ENCODE measurements at regions not wholly inside any gene's neighbourhood (a gene's known extent, or its start where the extent isn't known, plus 50 kb on each side); places are given as distances from the start of the nearest gene placed in this dataset.

GRCh38 chr18:37709740-37710139 lies 144.1 kb upstream of the CELF4 start:
- Mint-ChIP-seq H3K4me3 (no peak overlapping the region), H3K9me3 (peaks cover 0 to 5% of the 10 kb centered on the region in 2 donors), H3K27me3 (ENCODE audit: low read depth in 2 of 2) (no peaks in the 10 kb centered on the region), H3K4me1 (no peaks in the 10 kb centered on the region), H3K36me3 (no peaks in the 10 kb centered on the region), H3K27ac (no peak overlapping the region)
- H3K27me3 ChIP-seq (ENCODE audit: control insufficient read depth, insufficient read depth, low read length): no peaks in the 10 kb centered on the region
- no peak overlapping the region for H3K4me3 ChIP-seq (ENCODE audit: low read length)
- no peaks in the 10 kb centered on the region for H3K36me3 ChIP-seq (ENCODE audit: control insufficient read depth, insufficient read depth, low read length)
- intact Hi-C loops (cut with micrococcal nuclease): no loop called here
- ATAC-seq: no peak
- no peak for DNase-seq
- TF ChIP-seq, protein P1, sequence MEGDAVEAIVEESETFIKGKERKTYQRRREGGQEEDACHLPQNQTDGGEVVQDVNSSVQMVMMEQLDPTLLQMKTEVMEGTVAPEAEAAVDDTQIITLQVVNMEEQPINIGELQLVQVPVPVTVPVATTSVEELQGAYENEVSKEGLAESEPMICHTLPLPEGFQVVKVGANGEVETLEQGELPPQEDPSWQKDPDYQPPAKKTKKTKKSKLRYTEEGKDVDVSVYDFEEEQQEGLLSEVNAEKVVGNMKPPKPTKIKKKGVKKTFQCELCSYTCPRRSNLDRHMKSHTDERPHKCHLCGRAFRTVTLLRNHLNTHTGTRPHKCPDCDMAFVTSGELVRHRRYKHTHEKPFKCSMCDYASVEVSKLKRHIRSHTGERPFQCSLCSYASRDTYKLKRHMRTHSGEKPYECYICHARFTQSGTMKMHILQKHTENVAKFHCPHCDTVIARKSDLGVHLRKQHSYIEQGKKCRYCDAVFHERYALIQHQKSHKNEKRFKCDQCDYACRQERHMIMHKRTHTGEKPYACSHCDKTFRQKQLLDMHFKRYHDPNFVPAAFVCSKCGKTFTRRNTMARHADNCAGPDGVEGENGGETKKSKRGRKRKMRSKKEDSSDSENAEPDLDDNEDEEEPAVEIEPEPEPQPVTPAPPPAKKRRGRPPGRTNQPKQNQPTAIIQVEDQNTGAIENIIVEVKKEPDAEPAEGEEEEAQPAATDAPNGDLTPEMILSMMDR (IDR thresholded peaks at IDR 0.05): no peak
- no peaks in the 10 kb centered on the region for H3K9me3 ChIP-seq (ENCODE audit: control insufficient read depth, insufficient read depth, low read length)
- 86% methylated on average over 2 of the region's 2 CpGs for WGBS (ENCODE audit: insufficient coverage)
- no peaks in the 10 kb centered on the region for H3K4me1 ChIP-seq (ENCODE audit: control insufficient read depth, insufficient read depth, low read length)
- H3K27ac ChIP-seq (ENCODE audit: low read length): no peak overlapping the region

DNA sequence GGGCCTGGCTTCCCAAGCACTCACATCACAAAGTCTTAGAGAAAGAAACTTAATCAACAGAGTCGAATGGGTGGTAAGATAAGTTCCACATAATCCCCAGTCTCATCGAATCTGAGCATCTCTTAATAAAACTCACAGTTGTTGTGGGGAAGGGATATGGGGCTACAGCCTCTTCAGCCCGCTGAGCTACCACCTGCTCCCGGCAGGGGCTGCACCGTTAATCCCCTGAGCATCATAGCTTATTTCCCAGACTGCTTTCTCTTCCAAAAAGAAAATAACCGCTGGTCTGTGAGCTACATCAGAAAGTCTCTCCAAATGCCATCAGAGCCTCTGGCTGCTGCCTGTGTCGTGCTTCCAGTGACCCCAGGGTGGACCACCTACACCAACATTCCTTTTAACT lies 139.4 kb upstream of the CELF4 start:
- Histone ChIP-seq H3K9me3 (ENCODE audit: control insufficient read depth, insufficient read depth, low read length) (no peaks in the 10 kb centered on the region), H3K27ac (ENCODE audit: low read length) (no peak overlapping the region), H3K4me3 (ENCODE audit: low read length) (no peak overlapping the region), H3K36me3 (ENCODE audit: control insufficient read depth, insufficient read depth, low read length) (no peaks in the 10 kb centered on the region), H3K4me1 (ENCODE audit: control insufficient read depth, insufficient read depth, low read length) (no peaks in the 10 kb centered on the region), H3K27me3 (ENCODE audit: control insufficient read depth, insufficient read depth, low read length) (no peaks in the 10 kb centered on the region)
- Mint-ChIP-seq H3K4me1 (no peaks in the 10 kb centered on the region), H3K36me3 (no peaks in the 10 kb centered on the region), H3K4me3 (no peak overlapping the region), H3K27ac (no peak overlapping the region), H3K9me3 (peaks cover 8 to 10% of the 10 kb centered on the region in 2 donors), H3K27me3 (ENCODE audit: low read depth in 2 of 2) (no peaks in the 10 kb centered on the region)
- no peak for DNase-seq
- TF ChIP-seq, protein P1 (IDR thresholded peaks at IDR 0.05): no peak
- WGBS (ENCODE audit: insufficient coverage): 87% methylated on average over 5 of the region's 7 CpGs
- intact Hi-C loops (cut with micrococcal nuclease): no loop called here
- no peak for ATAC-seq

- H3K4me1 ChIP-seq (ENCODE audit: control insufficient read depth, insufficient read depth, low read length): no peaks in the 10 kb centered on the region
- no peak overlapping the region for H3K27ac ChIP-seq (ENCODE audit: low read length)
- Mint-ChIP-seq H3K36me3 (no peaks in the 10 kb centered on the region), H3K27ac (no peak overlapping the region), H3K9me3 (peaks cover 8 to 12% of the 10 kb centered on the region in 2 donors), H3K4me3 (no peak overlapping the region), H3K27me3 (ENCODE audit: low read depth in 2 of 2) (no peaks in the 10 kb centered on the region), H3K4me1 (no peaks in the 10 kb centered on the region)
- ATAC-seq (no peak), DNase-seq (no peak)
- TF ChIP-seq, protein P1 (IDR thresholded peaks at IDR 0.05): no peak
- no peak overlapping the region for H3K4me3 ChIP-seq (ENCODE audit: low read length)
- no peaks in the 10 kb centered on the region for H3K36me3 ChIP-seq (ENCODE audit: control insufficient read depth, insufficient read depth, low read length)
- H3K27me3 ChIP-seq (ENCODE audit: control insufficient read depth, insufficient read depth, low read length): no peaks in the 10 kb centered on the region
- H3K9me3 ChIP-seq (ENCODE audit: control insufficient read depth, insufficient read depth, low read length): no peaks in the 10 kb centered on the region
- intact Hi-C loops (cut with micrococcal nuclease): no loop called here
- WGBS (ENCODE audit: insufficient coverage): 68% methylated on average over 2 of the region's 2 CpGs
Measured at GRCh38 chr18:37702841-37703240, 137.2 kb upstream of the CELF4 start.

GRCh38 chr18:37701967-37702366 lies 136.4 kb upstream of the CELF4 start:
- Mint-ChIP-seq H3K4me3 (no peak overlapping the region), H3K36me3 (no peaks in the 10 kb centered on the region), H3K9me3 (peaks cover 8 to 14% of the 10 kb centered on the region in 2 donors), H3K27me3 (ENCODE audit: low read depth in 2 of 2) (no peaks in the 10 kb centered on the region), H3K4me1 (no peaks in the 10 kb centered on the region), H3K27ac (no peak overlapping the region)
- Histone ChIP-seq H3K4me1 (ENCODE audit: control insufficient read depth, insufficient read depth, low read length) (no peaks in the 10 kb centered on the region), H3K27ac (ENCODE audit: low read length) (no peak overlapping the region), H3K9me3 (ENCODE audit: control insufficient read depth, insufficient read depth, low read length) (no peaks in the 10 kb centered on the region), H3K27me3 (ENCODE audit: control insufficient read depth, insufficient read depth, low read length) (no peaks in the 10 kb centered on the region), H3K36me3 (ENCODE audit: control insufficient read depth, insufficient read depth, low read length) (no peaks in the 10 kb centered on the region), H3K4me3 (ENCODE audit: low read length) (no peak overlapping the region)
- ATAC-seq: no peak
- no peak for DNase-seq
- intact Hi-C loops (cut with micrococcal nuclease): no loop called here
- TF ChIP-seq, protein P1 (IDR thresholded peaks at IDR 0.05): no peak
- WGBS (ENCODE audit: insufficient coverage): 3% methylated on average over 3 of the region's 3 CpGs
